AML-193 (cell line): ENCODE measurements at regions not wholly inside any gene's neighbourhood (a gene's known extent, or its start where the extent isn't known, plus 50 kb on each side); places are given as distances from the start of the nearest gene placed in this dataset.

Experiments
- DNase-seq, 2 experiments: peaks; one replicate each; lab custom pipeline; 2025; lab: John Stamatoyannopoulos, UW

GRCh38 chr16:82497139-82497538 is 129.6 kb upstream of the CDH13 start:
- no peak for DNase-seq

- no peak for DNase-seq
These were observed 138.3 kb upstream of the CDH13 start for GRCh38 chr16:82488460-82488859.

- DNase-seq, result no peak
These were observed 145.3 kb upstream of the CDH13 start for GRCh38 chr16:82481455-82481854.

- no peak for DNase-seq
These were observed 150.0 kb upstream of the CDH13 start for GRCh38 chr16:82476786-82477185.

GRCh38 chr16:82470620-82471152 is 156.1 kb upstream of the CDH13 start:
- DNase-seq, result no peak

GRCh38 chr16:82470016-82470415 is 156.8 kb upstream of the CDH13 start:
- DNase-seq, result no peak

- no peak for DNase-seq
These were observed 162.6 kb upstream of the CDH13 start for GRCh38 chr16:82464187-82464586.

GRCh38 chr16:82460766-82461165 is 166.0 kb upstream of the CDH13 start:
- no peak for DNase-seq

- DNase-seq, result no peak
These were observed 167.1 kb upstream of the CDH13 start for GRCh38 chr16:82459580-82460256.

- DNase-seq, result peak; percentile 25 to 37
These were observed 170.1 kb upstream of the CDH13 start for GRCh38 chr16:82456683-82457082.

GRCh38 chr16:82454566-82454965 is 172.2 kb upstream of the CDH13 start:
- no peak for DNase-seq

- no peak for DNase-seq
These were observed 172.6 kb upstream of the CDH13 start for GRCh38 chr16:82454152-82454551.

- DNase-seq, result no peak
These were observed 174.6 kb upstream of the CDH13 start for GRCh38 chr16:82452004-82452756.

GRCh38 chr16:82451449-82451848 is 175.3 kb upstream of the CDH13 start:
- no peak for DNase-seq

- no peak for DNase-seq
These were observed 186.4 kb upstream of the CDH13 start for GRCh38 chr16:82440336-82440735.

GRCh38 chr16:82439678-82440293 is 187.0 kb upstream of the CDH13 start:
- DNase-seq, result no peak

- DNase-seq, result no peak
These were observed 193.7 kb upstream of the CDH13 start for GRCh38 chr16:82433042-82433441.

- no peak for DNase-seq
These were observed 194.5 kb upstream of the CDH13 start for GRCh38 chr16:82432261-82432660.

- DNase-seq, result no peak
These were observed 201.1 kb upstream of the CDH13 start for GRCh38 chr16:82425661-82426060.

GRCh38 chr16:82421851-82422250 is 204.9 kb upstream of the CDH13 start:
- no peak for DNase-seq

GRCh38 chr16:82419332-82419731 is 207.4 kb upstream of the CDH13 start:
- no peak for DNase-seq

- no peak for DNase-seq
These were observed 212.3 kb upstream of the CDH13 start for GRCh38 chr16:82414476-82414875.

- no peak for DNase-seq
These were observed 214.0 kb upstream of the CDH13 start for GRCh38 chr16:82412770-82413169.
